Ascending aorta (tissue), 2 donors: ENCODE measurements at regions not wholly inside any gene's neighbourhood (a gene's known extent, or its start where the extent isn't known, plus 50 kb on each side); places are given as distances from the start of the nearest gene placed in this dataset.

ENCODE experiments used
- DNase-seq, 2 donors: peaks; one replicate each; pipeline ENCODE4 v3.0.0-alpha.2; 2019; ENCODE audit warnings: low spot score in 2 of 2
- H3K27ac ChIP-seq, 2 donors: fragments of 200-600 bp; sonication (generic); one replicate each; pipeline ENCODE4 v1.5.1; 2016 to 2017; ENCODE audit warnings: mild to moderate bottlenecking in 1 of 2
- H3K27me3 ChIP-seq: fragments of 200-600 bp; sonication (generic); one replicate; pipeline ENCODE4 v1.5.1; 2017
- H3K36me3 ChIP-seq, 2 donors: fragments of 200-600 bp; sonication (generic); one replicate each; pipeline ENCODE4 v1.5.1; 2016
- H3K4me1 ChIP-seq, 2 donors: fragments of 200-600 bp; sonication (generic); one replicate each; pipeline ENCODE4 v1.5.1; 2016 to 2017; ENCODE audit warnings: mild to moderate bottlenecking in 1 of 2
- H3K4me3 ChIP-seq, 2 donors: fragments of 200-600 bp; sonication (generic); one replicate each; pipeline ENCODE4 v1.5.1; 2016 to 2017; ENCODE audit warnings: mild to moderate bottlenecking in 1 of 2
- H3K9me3 ChIP-seq, 2 donors: fragments of 200-600 bp; sonication (generic); one replicate each; pipeline ENCODE4 v1.5.1; 2016
- CTCF ChIP-seq, 3 experiments: fragments of 200-600 bp in 2 of 3; fragments of 450-650 bp in 1 of 3; sonication (generic) in 2 of 3; IDR thresholded peaks; one replicate each; pipeline ENCODE4 v1.5.1; 2016 to 2019; ENCODE audit warnings: antibody characterized with exemption in 3 of 3, mild to moderate bottlenecking in 1 of 3, moderate library complexity in 1 of 3
- intact Hi-C: fragments of 100-400 bp; cut with DNase I; formaldehyde crosslinking; loops from one replicate; pipeline ENCODE4 v1.15.1; 2023

- no peaks in the 10 kb centered on the region for H3K4me1 ChIP-seq
- no peak for TF ChIP-seq CTCF (IDR thresholded peaks at IDR 0.05)
- no peaks in the 10 kb centered on the region for H3K36me3 ChIP-seq
- intact Hi-C loops = no loop called here
- no peaks in the 10 kb centered on the region for H3K9me3 ChIP-seq
- no peak overlapping the region for H3K4me3 ChIP-seq
- no peak overlapping the region for H3K27ac ChIP-seq
- H3K27me3 ChIP-seq = no peaks in the 10 kb centered on the region
- no peak for DNase-seq
These were observed 178.5 kb upstream of the RASGRP1 start for GRCh38 chr15:38743147-38743546.

- intact Hi-C loops = no loop called here
- Histone ChIP-seq H3K4me1 (no peaks in the 10 kb centered on the region), H3K9me3 (no peaks in the 10 kb centered on the region), H3K36me3 (no peaks in the 10 kb centered on the region), H3K27me3 (no peaks in the 10 kb centered on the region), H3K27ac (no peak overlapping the region), H3K4me3 (no peak overlapping the region)
- TF ChIP-seq CTCF (IDR thresholded peaks at IDR 0.05) = no peak
- DNase-seq = no peak
These were observed 180.5 kb upstream of the RASGRP1 start for GRCh38 chr15:38745126-38745525.

GRCh38 chr15:38745626-38746025 is 181.0 kb upstream of the RASGRP1 start:
- H3K4me1 ChIP-seq = no peaks in the 10 kb centered on the region
- DNase-seq = no peak
- H3K9me3 ChIP-seq = no peaks in the 10 kb centered on the region
- no peaks in the 10 kb centered on the region for H3K36me3 ChIP-seq
- H3K4me3 ChIP-seq = no peak overlapping the region
- intact Hi-C loops = no loop called here
- no peak for TF ChIP-seq CTCF (IDR thresholded peaks at IDR 0.05)
- H3K27ac ChIP-seq = no peak overlapping the region
- H3K27me3 ChIP-seq = no peaks in the 10 kb centered on the region

- Histone ChIP-seq H3K36me3 (no peaks in the 10 kb centered on the region), H3K4me1 (no peaks in the 10 kb centered on the region), H3K27me3 (no peaks in the 10 kb centered on the region), H3K27ac (no peak overlapping the region), H3K9me3 (no peaks in the 10 kb centered on the region), H3K4me3 (no peak overlapping the region)
- no peak for TF ChIP-seq CTCF (IDR thresholded peaks at IDR 0.05)
- DNase-seq = no peak
- intact Hi-C loops = no loop called here
These were observed 181.6 kb upstream of the RASGRP1 start for GRCh38 chr15:38746211-38746610.

GRCh38 chr15:38748710-38749109 is 184.1 kb upstream of the RASGRP1 start:
- no peak for TF ChIP-seq CTCF (IDR thresholded peaks at IDR 0.05)
- Histone ChIP-seq H3K27me3 (no peaks in the 10 kb centered on the region), H3K36me3 (no peaks in the 10 kb centered on the region), H3K9me3 (no peaks in the 10 kb centered on the region), H3K27ac (no peak overlapping the region), H3K4me1 (no peaks in the 10 kb centered on the region), H3K4me3 (no peak overlapping the region)
- DNase-seq = no peak
- intact Hi-C loops = no loop called here

GRCh38 chr15:38750786-38751185 is 186.2 kb upstream of the RASGRP1 start:
- H3K27me3 ChIP-seq = no peaks in the 10 kb centered on the region
- H3K4me3 ChIP-seq = no peak overlapping the region
- no peaks in the 10 kb centered on the region for H3K9me3 ChIP-seq
- intact Hi-C loops = no loop called here
- no peaks in the 10 kb centered on the region for H3K4me1 ChIP-seq
- H3K36me3 ChIP-seq = no peaks in the 10 kb centered on the region
- no peak overlapping the region for H3K27ac ChIP-seq
- no peak for TF ChIP-seq CTCF (IDR thresholded peaks at IDR 0.05)
- no peak for DNase-seq
